ENCODE measurements at regions not wholly inside any gene's neighbourhood (a gene's known extent, or its start where the extent isn't known, plus 50 kb on each side); places are given as distances from the start of the nearest gene placed in this dataset.

DNA sequence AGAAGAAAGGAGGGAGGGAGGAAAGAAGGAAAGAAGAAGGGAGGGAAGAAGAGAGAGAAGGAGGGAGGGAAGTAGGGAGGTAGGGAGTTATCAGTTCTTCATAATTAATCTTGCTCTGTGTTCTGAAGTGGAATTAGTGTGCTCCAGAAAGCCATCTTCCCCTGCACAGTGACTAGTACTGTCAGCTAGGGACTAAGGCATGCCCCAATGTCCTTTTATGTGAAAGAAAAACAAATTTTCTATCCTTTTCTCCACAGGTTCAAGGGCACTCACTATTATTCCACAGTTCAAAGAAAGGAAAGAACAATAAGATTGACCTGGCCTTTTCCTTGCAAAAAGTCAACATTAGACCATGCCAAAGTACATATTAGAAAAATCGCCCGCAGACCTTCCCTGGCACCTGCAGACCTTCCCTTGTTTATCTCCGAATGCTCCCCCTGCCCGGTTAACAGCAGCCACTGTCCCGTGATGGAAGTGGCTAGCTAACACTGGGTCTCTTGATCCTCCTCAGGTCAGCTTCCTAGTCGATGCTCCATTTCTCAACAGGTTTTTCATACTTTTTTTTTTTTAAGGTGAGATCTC lies 107.2 kb upstream of the EDEM3 start:
- Histone ChIP-seq H2AFZ (ENCODE audit: low read length) (no peak overlapping the region), H3K4me3 (replicated peaks in 1 of 4; ENCODE audit: control extremely low read depth in 1 of 4, insufficient read depth in 1 of 4, low read depth in 3 of 4, low read length in 4 of 4) (no peak overlapping the region), H4K20me1 (ENCODE audit: control insufficient read depth, extremely low read depth, insufficient read depth, low read length) (no peaks in the 10 kb centered on the region), H3K27me3 (ENCODE audit: control insufficient read depth, insufficient read depth, low read length) (no peaks in the 10 kb centered on the region), H3K4me1 (ENCODE audit: control insufficient read depth, extremely low read depth, insufficient read depth, low read length) (peaks cover under 1% of the 10 kb centered on the region), H3K4me2 (ENCODE audit: extremely low read depth, insufficient read depth, low read length) (no peak overlapping the region), H3K9me3 (ENCODE audit: control insufficient read depth, insufficient read depth, low read depth, low read length) (no peaks in the 10 kb centered on the region), H3K9ac (ENCODE audit: insufficient read depth, low read length) (no peak overlapping the region), H3K27ac (ENCODE audit: insufficient read depth, low read length) (no peak overlapping the region), H3K36me3 (ENCODE audit: control insufficient read depth, insufficient read depth, low read length) (no peaks in the 10 kb centered on the region), H3K79me2 (ENCODE audit: control insufficient read depth, insufficient read depth, low read length) (no peaks in the 10 kb centered on the region)
- TF ChIP-seq EZH2 (IDR thresholded peaks at IDR 0.05; ENCODE audit: low read length, missing control alignments): no peak
- TF ChIP-seq, protein P1, sequence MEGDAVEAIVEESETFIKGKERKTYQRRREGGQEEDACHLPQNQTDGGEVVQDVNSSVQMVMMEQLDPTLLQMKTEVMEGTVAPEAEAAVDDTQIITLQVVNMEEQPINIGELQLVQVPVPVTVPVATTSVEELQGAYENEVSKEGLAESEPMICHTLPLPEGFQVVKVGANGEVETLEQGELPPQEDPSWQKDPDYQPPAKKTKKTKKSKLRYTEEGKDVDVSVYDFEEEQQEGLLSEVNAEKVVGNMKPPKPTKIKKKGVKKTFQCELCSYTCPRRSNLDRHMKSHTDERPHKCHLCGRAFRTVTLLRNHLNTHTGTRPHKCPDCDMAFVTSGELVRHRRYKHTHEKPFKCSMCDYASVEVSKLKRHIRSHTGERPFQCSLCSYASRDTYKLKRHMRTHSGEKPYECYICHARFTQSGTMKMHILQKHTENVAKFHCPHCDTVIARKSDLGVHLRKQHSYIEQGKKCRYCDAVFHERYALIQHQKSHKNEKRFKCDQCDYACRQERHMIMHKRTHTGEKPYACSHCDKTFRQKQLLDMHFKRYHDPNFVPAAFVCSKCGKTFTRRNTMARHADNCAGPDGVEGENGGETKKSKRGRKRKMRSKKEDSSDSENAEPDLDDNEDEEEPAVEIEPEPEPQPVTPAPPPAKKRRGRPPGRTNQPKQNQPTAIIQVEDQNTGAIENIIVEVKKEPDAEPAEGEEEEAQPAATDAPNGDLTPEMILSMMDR (conservative IDR thresholded peaks at IDR 0.05 in 1 of 2, IDR thresholded peaks at IDR 0.05 in 1 of 2; ENCODE audit: low read depth in 1 of 2, low read length in 2 of 2): no peak
- no peak for DNase-seq (ENCODE audit: low read depth in 2 of 2)

DNA sequence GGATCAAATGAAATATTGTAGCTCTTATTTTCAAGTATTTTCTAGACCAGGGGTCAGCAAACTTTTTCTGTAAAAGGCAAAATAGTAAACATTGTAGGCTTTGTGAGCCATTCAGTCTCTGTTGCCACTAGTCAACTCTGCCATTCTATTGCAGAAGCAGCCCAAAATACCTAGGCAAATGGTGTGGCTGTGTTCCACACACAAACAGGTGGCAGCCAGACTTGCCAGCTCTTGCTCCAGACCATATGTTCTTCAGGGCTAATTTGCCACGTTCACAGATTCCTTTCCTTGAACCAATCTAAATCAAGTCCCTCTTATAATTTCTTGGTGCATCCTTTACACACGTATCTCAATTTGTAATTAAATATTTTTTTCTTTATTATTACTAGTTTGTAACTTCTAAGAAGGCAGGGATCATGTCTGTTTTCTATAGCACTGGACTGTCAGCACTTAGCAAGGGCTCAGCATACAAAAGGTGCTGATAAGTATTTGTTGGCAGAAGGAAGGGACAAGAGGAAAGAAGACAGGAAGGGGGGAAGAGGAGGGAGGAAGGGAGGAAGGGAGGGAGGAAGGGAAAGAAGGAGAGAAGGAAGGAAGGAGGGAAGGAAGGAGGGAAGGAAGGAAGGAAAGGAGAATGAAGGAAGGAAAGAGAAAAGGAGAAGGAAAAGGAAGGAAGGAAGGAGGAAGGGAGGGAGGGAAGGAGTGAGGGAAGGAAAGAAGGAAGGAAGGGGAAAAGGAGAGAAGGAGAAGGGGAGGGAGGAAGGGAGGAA lies 106.5 kb upstream of the EDEM3 start:
- no peaks in the 10 kb centered on the region for H3K27me3 ChIP-seq (ENCODE audit: control insufficient read depth, insufficient read depth, low read length)
- no peaks in the 10 kb centered on the region for H3K79me2 ChIP-seq (ENCODE audit: control insufficient read depth, insufficient read depth, low read length)
- H3K4me1 ChIP-seq (ENCODE audit: control insufficient read depth, extremely low read depth, insufficient read depth, low read length): no peaks in the 10 kb centered on the region
- H2AFZ ChIP-seq (ENCODE audit: low read length): no peak overlapping the region
- no peaks in the 10 kb centered on the region for H3K9me3 ChIP-seq (ENCODE audit: control insufficient read depth, insufficient read depth, low read depth, low read length)
- H3K36me3 ChIP-seq (ENCODE audit: control insufficient read depth, insufficient read depth, low read length): no peaks in the 10 kb centered on the region
- no peak overlapping the region for H3K27ac ChIP-seq (ENCODE audit: insufficient read depth, low read length)
- no peak overlapping the region for H3K9ac ChIP-seq (ENCODE audit: insufficient read depth, low read length)
- H3K4me3 ChIP-seq (replicated peaks in 1 of 4; ENCODE audit: control extremely low read depth in 1 of 4, insufficient read depth in 1 of 4, low read depth in 3 of 4, low read length in 4 of 4): no peak overlapping the region
- no peak for TF ChIP-seq EZH2 (IDR thresholded peaks at IDR 0.05; ENCODE audit: low read length, missing control alignments)
- TF ChIP-seq, protein P1 (conservative IDR thresholded peaks at IDR 0.05 in 1 of 2, IDR thresholded peaks at IDR 0.05 in 1 of 2; ENCODE audit: low read depth in 1 of 2, low read length in 2 of 2): no peak
- no peaks in the 10 kb centered on the region for H4K20me1 ChIP-seq (ENCODE audit: control insufficient read depth, extremely low read depth, insufficient read depth, low read length)
- H3K4me2 ChIP-seq (ENCODE audit: extremely low read depth, insufficient read depth, low read length): no peak overlapping the region
- no peak for DNase-seq (ENCODE audit: low read depth in 2 of 2)

- Histone ChIP-seq H3K4me3 (replicated peaks in 1 of 4; ENCODE audit: control extremely low read depth in 1 of 4, insufficient read depth in 1 of 4, low read depth in 3 of 4, low read length in 4 of 4) (no peak overlapping the region), H4K20me1 (ENCODE audit: control insufficient read depth, extremely low read depth, insufficient read depth, low read length) (no peaks in the 10 kb centered on the region), H3K79me2 (ENCODE audit: control insufficient read depth, insufficient read depth, low read length) (no peaks in the 10 kb centered on the region), H3K27ac (ENCODE audit: insufficient read depth, low read length) (no peak overlapping the region), H3K36me3 (ENCODE audit: control insufficient read depth, insufficient read depth, low read length) (no peaks in the 10 kb centered on the region), H3K4me2 (ENCODE audit: extremely low read depth, insufficient read depth, low read length) (no peak overlapping the region), H2AFZ (ENCODE audit: low read length) (no peak overlapping the region), H3K27me3 (ENCODE audit: control insufficient read depth, insufficient read depth, low read length) (no peaks in the 10 kb centered on the region), H3K9me3 (ENCODE audit: control insufficient read depth, insufficient read depth, low read depth, low read length) (no peaks in the 10 kb centered on the region), H3K4me1 (ENCODE audit: control insufficient read depth, extremely low read depth, insufficient read depth, low read length) (no peaks in the 10 kb centered on the region), H3K9ac (ENCODE audit: insufficient read depth, low read length) (no peak overlapping the region)
- TF ChIP-seq EZH2 (IDR thresholded peaks at IDR 0.05; ENCODE audit: low read length, missing control alignments): no peak
- TF ChIP-seq, protein P1 (conservative IDR thresholded peaks at IDR 0.05 in 1 of 2, IDR thresholded peaks at IDR 0.05 in 1 of 2; ENCODE audit: low read depth in 1 of 2, low read length in 2 of 2): no peak
- no peak for DNase-seq (ENCODE audit: low read depth in 2 of 2)
Observed at GRCh38 chr1:184860535-184860934, 105.9 kb upstream of the EDEM3 start.

Data from fibroblast of lung (primary cell).